ENCODE measurements at regions not wholly inside any gene's neighbourhood (a gene's known extent, or its start where the extent isn't known, plus 50 kb on each side); places are given as distances from the start of the nearest gene placed in this dataset.
"Not testable (repeated sequence)": the region's sequence is repeated elsewhere in the genome, so short reads cannot be mapped to it uniquely, and the experiment has no call there.

GRCh38 chr20:48360342-48360975, 467.3 kb downstream of the PREX1 start:
- no peak overlapping the region for H3K4me3 Mint-ChIP-seq
- H3K27ac Mint-ChIP-seq, result no peak overlapping the region
- H3K4me1 Mint-ChIP-seq (ENCODE audit: low read depth), result peaks cover 2% of the 10 kb centered on the region
- H3K9me3 Mint-ChIP-seq, result peaks cover 5% of the 10 kb centered on the region
- peaks cover 2% of the 10 kb centered on the region for H3K36me3 Mint-ChIP-seq (ENCODE audit: low read depth)
- H3K27me3 Mint-ChIP-seq (ENCODE audit: low read depth), result peaks cover 5% of the 10 kb centered on the region

DNA sequence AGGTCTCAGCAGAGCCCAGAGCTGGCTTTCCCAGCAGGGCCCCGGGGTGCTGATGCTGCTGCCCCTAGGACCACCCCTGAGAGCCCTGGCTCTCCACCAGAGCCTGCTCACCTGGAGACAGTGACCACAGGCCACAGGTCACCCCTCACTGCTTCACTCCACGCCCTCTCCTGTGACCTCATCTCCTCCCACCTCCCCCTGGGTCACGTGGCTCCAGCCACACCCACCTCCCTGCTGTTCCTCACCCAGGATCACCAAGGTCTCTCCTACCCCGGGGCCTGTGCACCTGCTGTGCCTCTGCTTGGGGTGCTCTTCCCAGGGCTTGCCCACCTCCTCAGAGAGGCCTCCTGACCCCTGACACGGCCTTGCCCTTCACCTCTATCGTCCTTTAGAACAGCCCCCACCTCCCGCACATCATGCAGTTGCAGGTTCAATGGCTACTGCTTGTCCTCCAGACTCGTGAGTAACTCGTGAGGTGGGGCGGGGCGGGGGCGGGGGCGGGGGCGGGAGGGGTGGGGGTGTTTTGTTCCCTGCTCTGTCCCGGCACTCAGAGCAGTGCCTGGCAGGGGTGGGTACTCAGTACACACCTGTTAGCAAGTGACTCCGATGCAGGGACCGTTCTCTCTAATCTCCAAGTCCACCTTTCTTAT, 468.0 kb downstream of the PREX1 start:
- H3K9me3 Mint-ChIP-seq, result peaks cover 2% of the 10 kb centered on the region
- H3K27ac Mint-ChIP-seq, result no peak overlapping the region
- no peaks in the 10 kb centered on the region for H3K36me3 Mint-ChIP-seq (ENCODE audit: low read depth)
- peaks cover 3% of the 10 kb centered on the region for H3K27me3 Mint-ChIP-seq (ENCODE audit: low read depth)
- H3K4me1 Mint-ChIP-seq (ENCODE audit: low read depth), result peaks cover 2% of the 10 kb centered on the region
- no peak overlapping the region for H3K4me3 Mint-ChIP-seq

DNA sequence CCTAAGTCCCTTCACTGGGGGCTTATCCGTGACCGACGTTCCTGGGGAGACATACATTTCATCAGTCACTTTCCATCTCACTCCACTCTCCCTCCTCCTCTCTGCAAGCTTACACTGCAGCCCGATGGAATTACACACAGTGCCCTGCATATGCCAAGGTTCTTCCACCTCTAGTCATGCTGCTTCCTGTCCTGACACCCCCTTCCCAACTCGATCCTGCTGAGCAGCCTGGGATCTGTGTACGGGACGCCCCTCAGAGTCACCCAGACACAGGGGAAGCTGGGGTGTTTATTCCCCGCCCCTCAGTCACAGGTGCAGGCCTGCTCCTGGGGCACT, 468.8 kb downstream of the PREX1 start:
- not testable (repeated sequence) for H3K27me3 Mint-ChIP-seq (ENCODE audit: low read depth); H3K9me3 Mint-ChIP-seq; H3K27ac Mint-ChIP-seq; H3K4me1 Mint-ChIP-seq (ENCODE audit: low read depth); H3K4me3 Mint-ChIP-seq; H3K36me3 Mint-ChIP-seq (ENCODE audit: low read depth)

- Mint-ChIP-seq H3K4me3 (no peak overlapping the region), H3K27ac (no peak overlapping the region), H3K9me3 (no peaks in the 10 kb centered on the region), H3K36me3 (ENCODE audit: low read depth) (no peaks in the 10 kb centered on the region), H3K27me3 (ENCODE audit: low read depth) (no peaks in the 10 kb centered on the region), H3K4me1 (ENCODE audit: low read depth) (peaks cover 2% of the 10 kb centered on the region)
These were observed 469.4 kb downstream of the PREX1 start for GRCh38 chr20:48358176-48359054.

GRCh38 chr20:48357714-48358113, 470.1 kb downstream of the PREX1 start:
- H3K27ac Mint-ChIP-seq, result no peak overlapping the region
- H3K4me3 Mint-ChIP-seq, result no peak overlapping the region
- peaks cover 2% of the 10 kb centered on the region for H3K27me3 Mint-ChIP-seq (ENCODE audit: low read depth)
- no peaks in the 10 kb centered on the region for H3K36me3 Mint-ChIP-seq (ENCODE audit: low read depth)
- peaks cover 2% of the 10 kb centered on the region for H3K4me1 Mint-ChIP-seq (ENCODE audit: low read depth)
- H3K9me3 Mint-ChIP-seq, result no peaks in the 10 kb centered on the region

GRCh38 chr20:48354903-48355302, 472.9 kb downstream of the PREX1 start:
- H3K27me3 Mint-ChIP-seq (ENCODE audit: low read depth), result peaks cover 8% of the 10 kb centered on the region
- H3K27ac Mint-ChIP-seq, result no peak overlapping the region
- no peaks in the 10 kb centered on the region for H3K36me3 Mint-ChIP-seq (ENCODE audit: low read depth)
- no peaks in the 10 kb centered on the region for H3K9me3 Mint-ChIP-seq
- no peak overlapping the region for H3K4me3 Mint-ChIP-seq
- no peaks in the 10 kb centered on the region for H3K4me1 Mint-ChIP-seq (ENCODE audit: low read depth)

DNA sequence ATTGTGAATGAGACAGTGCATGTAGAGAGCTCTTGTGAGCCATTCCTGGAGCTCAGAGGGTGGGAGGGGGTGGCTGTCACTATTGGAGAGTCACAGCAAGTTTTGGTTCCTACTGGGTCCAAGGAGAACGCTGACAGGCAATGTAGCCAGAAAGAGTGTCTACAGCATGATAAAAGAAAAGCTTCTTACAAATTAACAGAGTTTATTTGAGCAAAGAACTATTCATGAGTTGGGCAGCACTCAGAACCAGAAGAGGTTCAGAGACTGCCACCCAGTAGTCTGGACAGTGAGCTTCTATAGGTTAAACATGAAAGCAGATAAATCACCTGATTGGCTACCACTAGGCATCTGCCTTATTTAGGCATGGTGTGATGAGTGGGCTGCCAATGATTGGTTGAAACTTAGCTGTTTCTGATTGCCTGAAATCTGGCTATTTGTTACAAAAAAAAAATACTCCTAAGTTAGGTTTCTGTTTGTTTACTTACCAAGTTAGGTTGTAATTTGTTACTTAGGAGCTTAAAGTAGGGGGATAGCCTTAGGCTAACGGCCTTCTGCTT, 473.4 kb downstream of the PREX1 start:
- Mint-ChIP-seq H3K4me3 (no peak overlapping the region), H3K36me3 (ENCODE audit: low read depth) (no peaks in the 10 kb centered on the region), H3K4me1 (ENCODE audit: low read depth) (no peaks in the 10 kb centered on the region), H3K9me3 (no peaks in the 10 kb centered on the region), H3K27me3 (ENCODE audit: low read depth) (peaks cover 8% of the 10 kb centered on the region), H3K27ac (no peak overlapping the region)

DNA sequence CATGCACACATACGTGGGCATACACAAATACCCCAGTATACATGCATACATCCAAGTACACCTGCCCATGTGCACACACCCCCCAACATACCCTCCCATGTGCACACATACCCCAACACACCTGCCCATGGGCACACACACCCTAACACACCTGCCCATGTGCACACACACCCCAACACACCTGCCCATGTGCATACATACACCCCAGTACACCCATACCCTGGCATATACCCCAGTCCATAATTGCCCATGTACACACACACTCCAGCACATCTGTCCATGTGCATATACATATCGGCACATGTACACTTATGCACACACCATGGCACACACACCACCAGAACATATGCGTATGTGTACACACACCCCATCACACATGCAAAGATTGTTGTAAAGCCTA, 475.2 kb downstream of the PREX1 start:
- no peak overlapping the region for H3K4me3 Mint-ChIP-seq
- no peaks in the 10 kb centered on the region for H3K4me1 Mint-ChIP-seq (ENCODE audit: low read depth)
- no peaks in the 10 kb centered on the region for H3K36me3 Mint-ChIP-seq (ENCODE audit: low read depth)
- peaks cover 16% of the 10 kb centered on the region for H3K27me3 Mint-ChIP-seq (ENCODE audit: low read depth)
- no peaks in the 10 kb centered on the region for H3K9me3 Mint-ChIP-seq
- H3K27ac Mint-ChIP-seq, result no peak overlapping the region

- Mint-ChIP-seq H3K4me1 (ENCODE audit: low read depth) (no peaks in the 10 kb centered on the region), H3K9me3 (no peaks in the 10 kb centered on the region), H3K4me3 (no peak overlapping the region), H3K27ac (no peak overlapping the region), H3K36me3 (ENCODE audit: low read depth) (no peaks in the 10 kb centered on the region), H3K27me3 (ENCODE audit: low read depth) (peaks cover 19% of the 10 kb centered on the region)
These were observed 475.8 kb downstream of the PREX1 start for GRCh38 chr20:48352042-48352441.

DNA sequence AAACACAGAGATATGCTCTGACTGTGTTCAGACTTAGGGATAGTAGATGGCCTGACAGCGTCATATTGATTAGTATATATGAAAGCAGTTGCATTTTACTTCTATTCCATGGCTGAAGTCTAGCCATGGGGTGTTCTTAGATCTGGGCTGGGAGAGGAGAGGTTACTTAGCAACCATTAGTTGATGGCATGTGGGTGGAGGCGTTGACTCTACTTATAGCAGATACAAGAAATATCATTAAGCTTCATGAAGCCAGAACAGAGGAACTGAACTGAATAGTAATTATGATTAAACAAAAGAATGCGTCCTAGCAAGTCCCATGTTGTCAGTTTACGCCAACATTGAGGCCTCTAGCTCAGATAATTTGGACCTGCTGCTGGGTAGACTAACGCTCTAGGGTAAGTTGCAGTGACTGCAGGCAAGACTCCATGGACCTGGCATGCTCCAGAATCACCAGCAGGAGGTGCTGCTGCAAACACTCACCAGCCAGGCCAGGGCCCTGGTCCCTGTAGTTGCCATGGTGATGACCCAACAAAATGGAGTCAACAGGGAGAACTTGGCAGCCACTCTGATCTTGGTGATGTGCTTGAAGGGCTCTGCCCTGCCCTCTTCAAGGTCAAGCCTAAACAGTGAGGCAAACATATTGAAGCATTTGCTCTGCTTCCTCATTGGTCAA, 477.3 kb downstream of the PREX1 start:
- Mint-ChIP-seq H3K4me3 (no peak overlapping the region), H3K36me3 (ENCODE audit: low read depth) (no peaks in the 10 kb centered on the region), H3K27me3 (ENCODE audit: low read depth) (peaks cover 19% of the 10 kb centered on the region), H3K9me3 (no peaks in the 10 kb centered on the region), H3K27ac (no peak overlapping the region), H3K4me1 (ENCODE audit: low read depth) (no peaks in the 10 kb centered on the region)

DNA sequence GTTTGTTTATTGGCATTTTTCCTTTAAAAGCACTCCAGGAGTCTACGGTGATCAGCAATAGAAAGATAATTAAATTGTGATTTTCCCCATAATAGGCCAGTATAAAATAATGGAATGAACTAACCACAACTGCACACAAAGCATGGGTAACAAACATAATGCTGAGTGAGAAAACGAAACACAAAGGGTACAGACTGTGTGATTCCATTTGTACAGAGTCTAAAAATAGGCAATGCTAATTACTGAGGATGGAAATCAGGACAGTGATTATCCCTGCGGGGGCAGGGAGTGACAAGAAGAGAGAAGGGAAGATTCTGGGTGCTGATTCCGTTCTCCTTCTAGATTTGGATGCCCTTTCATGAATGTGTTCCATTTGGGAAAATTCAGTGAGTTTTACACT, 478.1 kb downstream of the PREX1 start:
- Mint-ChIP-seq H3K4me3 (no peak overlapping the region), H3K27me3 (ENCODE audit: low read depth) (peaks cover 19% of the 10 kb centered on the region), H3K27ac (no peak overlapping the region), H3K4me1 (ENCODE audit: low read depth) (no peaks in the 10 kb centered on the region), H3K9me3 (no peaks in the 10 kb centered on the region), H3K36me3 (ENCODE audit: low read depth) (no peaks in the 10 kb centered on the region)

- H3K27me3 Mint-ChIP-seq (ENCODE audit: low read depth), result peaks cover 19% of the 10 kb centered on the region
- no peaks in the 10 kb centered on the region for H3K9me3 Mint-ChIP-seq
- H3K4me1 Mint-ChIP-seq (ENCODE audit: low read depth), result no peaks in the 10 kb centered on the region
- H3K27ac Mint-ChIP-seq, result no peak overlapping the region
- H3K4me3 Mint-ChIP-seq, result no peak overlapping the region
- no peaks in the 10 kb centered on the region for H3K36me3 Mint-ChIP-seq (ENCODE audit: low read depth)
These were observed 479.8 kb downstream of the PREX1 start for GRCh38 chr20:48348022-48348421.

DNA sequence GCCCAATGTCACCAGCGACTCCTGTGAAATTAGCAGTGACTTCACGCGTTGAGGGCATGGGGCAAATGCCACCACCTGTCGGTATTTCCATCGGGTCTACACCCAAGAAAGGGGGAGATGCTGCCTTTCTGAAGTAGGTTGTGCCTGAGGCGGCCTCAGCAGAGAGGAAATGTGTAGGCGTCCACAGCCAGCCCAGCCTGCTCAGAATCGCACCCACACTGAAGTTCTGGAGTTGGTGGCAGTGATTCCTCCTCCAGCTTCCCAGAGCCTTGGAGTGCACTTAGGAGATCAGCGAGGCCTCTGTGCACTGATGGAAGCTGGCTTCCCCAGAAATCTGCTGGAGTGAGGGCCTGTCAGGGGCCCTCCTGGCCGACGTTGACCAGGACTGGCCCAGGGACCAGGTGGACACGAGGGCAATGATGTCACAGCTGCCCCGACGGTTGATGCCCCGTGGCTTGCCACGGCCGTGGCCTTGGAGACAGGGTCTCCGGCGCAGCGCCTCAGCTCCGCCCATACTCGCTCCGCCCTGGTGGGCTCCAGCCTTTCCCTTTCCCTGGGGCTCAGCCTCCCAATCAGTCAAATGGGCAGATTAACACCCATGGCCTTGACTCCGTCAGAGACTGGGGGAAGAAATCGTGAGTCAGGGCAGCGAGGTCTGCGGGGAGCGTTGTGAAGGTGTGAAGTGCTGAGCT, 484.8 kb downstream of the PREX1 start:
- no peak overlapping the region for H3K4me3 Mint-ChIP-seq

GRCh38 chr20:48340883-48341281, 486.9 kb downstream of the PREX1 start:
- Mint-ChIP-seq H3K36me3 (ENCODE audit: low read depth) (no peaks in the 10 kb centered on the region), H3K27me3 (ENCODE audit: low read depth) (peaks cover 16% of the 10 kb centered on the region), H3K4me1 (ENCODE audit: low read depth) (no peaks in the 10 kb centered on the region), H3K27ac (no peak overlapping the region), H3K4me3 (no peak overlapping the region), H3K9me3 (no peaks in the 10 kb centered on the region)

More for the DNA sequence above, 484.8 kb downstream of the PREX1 start:
- Mint-ChIP-seq H3K4me1 (ENCODE audit: low read depth) (no peaks in the 10 kb centered on the region), H3K9me3 (no peaks in the 10 kb centered on the region), H3K27me3 (ENCODE audit: low read depth) (peaks cover 17% of the 10 kb centered on the region), H3K27ac (no peak overlapping the region), H3K36me3 (ENCODE audit: low read depth) (no peaks in the 10 kb centered on the region)

All from T-helper 1 cell treated with Interleukin-12 subunit alpha and Interleukin-12 subunit beta and Interleukin-4 antibody, amounts not matched to agents 30 μg/mL and 1 μg/mL, for 36 hours (primary cell).